GM19238 (cell line): ENCODE measurements at regions not wholly inside any gene's neighbourhood (a gene's known extent, or its start where the extent isn't known, plus 50 kb on each side); places are given as distances from the start of the nearest gene placed in this dataset.
A peak's percentile ranks its signal among the peaks of the same experiment; 100 is the strongest.

Experiments used
- DNase-seq: peaks from one replicate; pipeline ENCODE4 v3.0.0; 2011; ENCODE audit warnings: low spot score; ENCODE audit not compliant: insufficient read length

- no peak for DNase-seq
Measured at GRCh38 chr1:60987904-60988303, 94.5 kb upstream of the NFIA start.

- DNase-seq = no peak
Measured at GRCh38 chr1:60984062-60984799, 98.1 kb upstream of the NFIA start.

- no peak for DNase-seq
Measured at GRCh38 chr1:60983701-60984061, 98.7 kb upstream of the NFIA start.

- no peak for DNase-seq
Measured at GRCh38 chr1:60982539-60982938, 99.8 kb upstream of the NFIA start.

- DNase-seq = no peak
Measured at GRCh38 chr1:60981357-60981756, 101.0 kb upstream of the NFIA start.

GRCh38 chr1:60978421-60979357 lies 103.7 kb upstream of the NFIA start:
- DNase-seq = peak; percentile 11

- DNase-seq = no peak
Measured at GRCh38 chr1:60977661-60978060, 104.7 kb upstream of the NFIA start.

- no peak for DNase-seq
Measured at GRCh38 chr1:60974524-60975372, 107.6 kb upstream of the NFIA start.

GRCh38 chr1:60973668-60974067 lies 108.7 kb upstream of the NFIA start:
- DNase-seq = no peak

- no peak for DNase-seq
Measured at GRCh38 chr1:60972841-60973364, 109.5 kb upstream of the NFIA start.

- no peak for DNase-seq
Measured at GRCh38 chr1:60971330-60971729, 111.0 kb upstream of the NFIA start.

- no peak for DNase-seq
Measured at GRCh38 chr1:60969971-60970509, 112.3 kb upstream of the NFIA start.

GRCh38 chr1:60965280-60965854 lies 117.0 kb upstream of the NFIA start:
- no peak for DNase-seq

- DNase-seq = no peak
Measured at GRCh38 chr1:60963167-60963940, 119.0 kb upstream of the NFIA start.

- DNase-seq = no peak
Measured at GRCh38 chr1:60960891-60961461, 121.4 kb upstream of the NFIA start.

GRCh38 chr1:60959701-60960100 lies 122.7 kb upstream of the NFIA start:
- DNase-seq = no peak

- no peak for DNase-seq
Measured at GRCh38 chr1:60958001-60958400, 124.4 kb upstream of the NFIA start.

GRCh38 chr1:60956520-60956919 lies 125.8 kb upstream of the NFIA start:
- no peak for DNase-seq

- no peak for DNase-seq
Measured at GRCh38 chr1:60952612-60953111, 129.7 kb upstream of the NFIA start.
